ENCODE measurements at regions not wholly inside any gene's neighbourhood (a gene's known extent, or its start where the extent isn't known, plus 50 kb on each side); places are given as distances from the start of the nearest gene placed in this dataset.
"Not testable (repeated sequence)": the region's sequence is repeated elsewhere in the genome, so short reads cannot be mapped to it uniquely, and the experiment has no call there.

- DNase-seq: no peak
Measured at GRCh38 chr13:111654531-111654930, 334.1 kb downstream of the TEX29 start.

DNA sequence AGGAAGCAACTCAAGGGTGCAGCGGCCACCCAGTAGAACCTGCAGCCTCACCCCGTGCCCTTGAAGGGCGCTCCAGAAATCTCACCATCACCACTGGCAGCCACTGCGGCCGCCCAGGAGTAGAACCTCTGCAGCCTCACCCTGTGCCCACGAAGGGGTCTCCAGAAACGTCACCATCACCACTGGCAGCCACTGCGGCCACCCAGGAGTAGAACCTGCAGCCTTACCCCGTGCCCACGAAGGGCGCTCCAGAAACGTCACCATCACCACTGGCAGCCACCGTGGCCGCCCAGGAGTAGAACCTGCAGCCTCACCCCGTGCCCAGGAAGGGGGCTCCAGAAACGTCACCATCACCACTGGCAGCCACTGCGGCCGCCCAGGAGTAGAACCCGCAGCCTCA, 336.0 kb downstream of the TEX29 start:
- DNase-seq: no peak

DNA sequence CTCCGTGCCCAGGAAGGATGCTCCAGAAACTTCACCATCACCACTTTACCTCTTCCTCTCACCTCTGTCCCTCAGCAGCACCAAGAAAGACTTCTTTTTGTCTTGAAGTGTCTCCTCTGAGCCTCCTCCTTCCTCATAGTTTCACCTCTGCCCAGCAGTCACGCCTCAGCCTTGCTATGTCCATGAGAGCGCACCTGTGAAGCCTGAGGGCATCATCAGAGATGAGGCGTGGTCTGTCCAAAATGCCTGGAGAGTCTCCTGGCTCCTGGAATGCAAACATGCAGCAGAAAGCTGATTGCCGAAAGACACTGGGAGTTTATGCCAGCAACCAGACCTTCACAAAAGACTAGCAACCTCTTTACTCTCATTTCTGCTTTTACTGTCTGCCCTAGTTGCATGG, 336.6 kb downstream of the TEX29 start:
- no peak for DNase-seq

DNA sequence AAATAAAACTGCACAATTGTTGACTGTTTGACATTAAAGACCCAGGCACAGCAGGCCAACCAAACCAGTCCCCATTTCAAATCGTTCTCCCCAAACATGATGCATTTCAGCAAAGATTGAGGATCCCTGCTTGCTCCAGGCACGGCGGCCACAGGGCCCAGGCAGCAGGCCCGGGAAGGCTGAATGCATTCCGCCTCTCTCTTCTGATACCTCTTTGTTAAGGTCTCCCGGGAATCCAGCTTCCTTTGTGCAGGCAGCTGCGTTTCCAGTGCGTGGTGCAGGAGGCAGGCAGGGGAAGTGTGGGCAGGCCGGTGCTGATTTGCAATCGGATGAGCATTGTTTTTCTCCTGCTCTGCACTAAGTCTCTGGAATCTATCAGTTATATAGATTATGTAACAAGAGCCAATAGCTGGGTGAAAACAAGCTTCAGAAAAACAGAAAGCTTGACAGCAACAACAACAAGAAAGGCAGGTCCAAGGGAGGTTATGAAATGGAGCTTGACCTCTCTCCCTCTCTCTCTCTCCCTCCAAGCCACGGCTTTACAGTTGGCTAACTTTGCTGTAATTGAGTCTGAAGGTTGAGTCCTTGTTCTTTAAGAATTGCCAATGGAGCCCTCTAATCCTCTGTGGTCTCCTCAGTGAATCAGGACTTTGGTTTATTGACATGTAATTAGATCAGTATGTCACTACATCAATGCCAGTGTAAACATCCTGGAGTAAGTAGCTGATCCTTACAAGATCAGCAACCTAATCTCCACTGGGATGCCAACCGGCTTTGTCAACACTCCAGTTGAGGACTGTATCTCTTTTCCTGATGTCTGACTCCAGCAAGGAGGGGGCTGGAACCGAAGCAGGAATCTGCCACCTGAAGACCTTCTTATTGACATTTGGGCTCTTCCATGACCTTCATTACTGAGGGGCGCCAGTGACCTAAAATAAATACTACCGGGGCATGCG, 338.0 kb downstream of the TEX29 start:
- no peak for DNase-seq

- no peak for DNase-seq
Measured at GRCh38 chr13:111659219-111659775, 338.9 kb downstream of the TEX29 start.

DNA sequence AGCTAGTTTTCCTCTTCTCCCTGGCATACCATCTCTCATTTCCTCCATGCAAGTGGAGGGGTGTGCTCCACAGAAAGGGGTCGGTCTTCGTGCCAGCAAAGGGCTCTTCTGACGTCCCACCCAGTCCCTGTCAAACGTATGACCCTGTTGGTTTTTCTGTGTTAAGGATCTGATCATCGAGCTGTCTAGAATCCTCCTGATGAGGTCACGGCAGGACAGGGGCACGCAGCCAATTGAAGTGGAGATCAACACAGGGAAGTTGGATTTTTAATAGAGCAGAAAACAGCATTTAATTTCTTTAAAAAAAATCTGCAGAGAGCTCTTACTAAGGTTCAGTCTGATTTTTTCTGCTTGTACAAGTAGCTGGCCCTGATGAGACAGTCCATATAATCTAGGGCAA, 339.4 kb downstream of the TEX29 start:
- DNase-seq: no peak

DNA sequence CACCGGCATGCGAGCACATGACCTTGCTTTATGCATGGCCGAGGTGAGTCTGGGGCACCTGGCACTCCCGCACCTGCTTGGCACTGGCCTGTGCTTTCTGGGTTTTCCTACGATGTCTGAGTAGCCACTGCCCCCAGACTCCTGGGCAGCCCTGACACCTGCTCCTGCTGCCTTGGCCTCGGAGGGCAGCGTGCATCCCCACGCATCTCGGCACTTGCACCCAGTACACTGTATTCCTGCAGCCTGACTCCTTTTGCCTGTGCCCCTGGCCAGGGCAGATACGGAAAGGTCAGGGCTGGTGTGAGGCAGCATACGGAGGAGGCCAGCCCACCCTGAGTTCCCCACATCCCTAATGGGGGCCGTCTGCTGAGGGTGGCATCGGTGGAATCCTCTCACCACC, 340.6 kb downstream of the TEX29 start:
- DNase-seq: no peak

- DNase-seq: no peak
Measured at GRCh38 chr13:111661776-111662175, 341.3 kb downstream of the TEX29 start.

GRCh38 chr13:111662451-111662850, 342.0 kb downstream of the TEX29 start:
- DNase-seq: no peak

GRCh38 chr13:111662895-111663294, 342.5 kb downstream of the TEX29 start:
- DNase-seq: no peak

DNA sequence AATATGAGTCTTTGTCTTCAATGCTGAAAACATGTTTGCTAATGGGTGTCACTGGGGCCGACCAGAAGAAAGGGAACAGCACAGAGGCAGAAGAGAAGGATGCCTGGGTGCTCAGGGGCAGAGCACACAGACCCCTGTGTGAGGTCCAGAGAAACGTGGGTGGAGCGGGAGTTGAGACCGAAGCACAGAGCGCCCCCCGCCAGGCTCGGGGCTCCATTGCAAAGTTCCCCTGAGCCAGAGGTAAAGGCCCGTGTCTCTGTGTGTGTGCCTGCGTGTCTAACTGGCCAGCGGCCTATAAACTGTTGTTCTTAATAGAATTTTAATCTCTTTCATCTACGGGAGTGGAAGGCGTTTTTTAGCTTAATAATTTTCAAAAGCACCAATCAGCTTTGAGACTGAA, 343.1 kb downstream of the TEX29 start:
- no peak for DNase-seq

GRCh38 chr13:111663953-111664421, 343.5 kb downstream of the TEX29 start:
- DNase-seq: no peak

DNA sequence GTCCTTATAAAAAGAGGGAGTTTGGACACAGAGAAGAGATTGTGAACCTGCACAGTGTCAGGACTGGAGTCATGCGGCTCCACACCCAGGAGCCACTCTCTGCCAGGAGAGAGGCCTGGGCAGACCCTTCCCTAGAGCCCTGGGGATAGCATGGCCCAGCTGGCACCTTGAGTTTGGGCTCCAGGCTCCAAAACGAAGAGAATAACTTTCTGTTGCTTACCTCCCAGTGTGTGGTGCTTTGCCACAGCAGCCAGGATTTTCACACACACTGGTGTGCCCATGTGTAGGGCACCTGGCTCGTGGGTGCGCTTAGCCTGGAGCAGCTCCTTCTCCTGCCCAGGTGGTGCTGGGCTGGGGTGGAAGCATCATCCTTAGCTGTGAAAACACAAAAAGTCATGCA, 344.3 kb downstream of the TEX29 start:
- no peak for DNase-seq

- DNase-seq: no peak
Measured at GRCh38 chr13:111665691-111666095, 345.3 kb downstream of the TEX29 start.

DNA sequence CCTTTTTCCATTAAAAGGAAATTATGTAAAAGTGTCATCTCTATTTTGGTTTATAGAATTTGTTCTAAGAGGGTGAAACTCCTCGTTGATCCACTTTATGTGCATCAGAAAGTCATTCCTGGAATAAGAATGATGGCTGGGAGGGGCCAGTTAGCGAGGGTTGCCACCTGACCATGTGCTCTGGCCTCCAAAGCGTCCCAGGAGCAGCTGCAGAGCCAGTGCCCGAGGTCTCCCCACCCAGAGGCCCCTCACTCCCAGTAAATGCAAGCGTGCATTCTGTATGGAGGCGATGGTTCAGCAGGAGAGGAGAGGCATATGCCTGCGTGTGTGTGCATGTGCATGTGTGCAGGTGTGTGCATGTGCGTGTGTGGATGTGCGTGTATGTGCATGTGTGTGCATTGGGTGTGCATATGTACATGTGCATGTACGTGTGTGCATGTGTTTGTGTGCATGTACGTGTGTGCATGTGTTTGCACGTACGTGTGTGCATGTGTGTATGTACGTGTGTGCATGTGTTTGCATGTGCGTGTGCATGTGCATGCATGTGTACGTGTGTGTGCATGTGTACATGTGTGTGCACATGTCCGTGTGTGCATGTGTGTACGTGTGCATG, 345.8 kb downstream of the TEX29 start:
- no peak for DNase-seq

DNA sequence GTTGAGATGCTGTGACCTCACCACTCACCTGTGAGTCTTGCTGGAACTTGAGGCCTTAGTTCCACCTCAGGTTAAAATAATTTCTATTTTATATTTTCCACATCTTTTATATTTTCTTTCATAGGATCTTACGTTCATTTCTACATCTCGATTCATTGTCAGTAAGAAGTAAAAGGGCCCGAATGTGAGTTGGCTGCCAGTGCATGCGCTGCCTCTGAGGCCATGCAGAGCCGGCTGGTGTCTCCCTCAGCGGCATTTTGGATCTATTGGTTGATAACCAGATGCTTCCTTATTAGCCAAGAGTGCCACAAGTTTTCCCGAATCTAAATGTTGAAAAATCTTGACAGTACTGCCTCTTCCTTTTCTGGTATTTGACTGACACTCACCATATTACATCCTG, 347.3 kb downstream of the TEX29 start:
- no peak for DNase-seq

DNA sequence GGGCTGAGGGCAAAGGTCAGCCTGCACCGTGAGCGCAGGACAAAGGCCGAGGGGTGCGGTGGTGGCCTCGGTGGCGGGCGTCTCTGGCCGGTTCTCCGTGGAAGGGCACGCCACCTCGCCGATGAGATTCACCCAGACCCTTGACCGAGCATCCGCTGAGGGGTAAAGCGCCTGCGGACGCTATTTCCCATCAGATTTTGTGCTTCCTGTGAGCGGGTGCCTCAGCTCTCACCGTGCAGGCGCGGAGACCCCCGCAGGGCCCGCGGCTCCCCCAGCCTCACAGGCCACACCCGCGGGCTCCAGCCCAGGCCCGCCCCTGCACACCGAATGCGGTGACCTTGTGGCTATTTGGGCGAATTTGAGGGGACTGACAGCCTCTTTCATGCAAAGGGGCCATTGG, 348.0 kb downstream of the TEX29 start:
- DNase-seq: no peak

DNA sequence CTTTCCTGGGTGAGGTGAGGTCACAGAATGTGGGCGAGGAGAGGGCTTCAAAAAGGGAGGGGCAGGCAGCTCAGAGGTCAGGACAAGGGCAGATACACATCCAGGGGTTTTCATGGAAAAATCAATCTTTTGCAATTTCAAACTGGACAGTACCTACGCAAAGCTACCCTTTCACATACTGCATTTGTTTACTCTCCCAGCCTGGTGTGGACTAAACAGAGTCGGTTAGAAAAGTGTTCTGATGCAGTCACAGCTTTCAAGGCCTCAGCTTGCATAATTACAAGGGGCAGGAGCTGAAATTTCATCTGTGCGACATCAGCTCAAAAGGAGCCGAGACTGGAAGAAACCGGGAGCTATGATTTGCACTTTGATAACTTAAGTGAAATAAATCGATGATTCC, 351.8 kb downstream of the TEX29 start:
- not testable (repeated sequence) for DNase-seq

DNA sequence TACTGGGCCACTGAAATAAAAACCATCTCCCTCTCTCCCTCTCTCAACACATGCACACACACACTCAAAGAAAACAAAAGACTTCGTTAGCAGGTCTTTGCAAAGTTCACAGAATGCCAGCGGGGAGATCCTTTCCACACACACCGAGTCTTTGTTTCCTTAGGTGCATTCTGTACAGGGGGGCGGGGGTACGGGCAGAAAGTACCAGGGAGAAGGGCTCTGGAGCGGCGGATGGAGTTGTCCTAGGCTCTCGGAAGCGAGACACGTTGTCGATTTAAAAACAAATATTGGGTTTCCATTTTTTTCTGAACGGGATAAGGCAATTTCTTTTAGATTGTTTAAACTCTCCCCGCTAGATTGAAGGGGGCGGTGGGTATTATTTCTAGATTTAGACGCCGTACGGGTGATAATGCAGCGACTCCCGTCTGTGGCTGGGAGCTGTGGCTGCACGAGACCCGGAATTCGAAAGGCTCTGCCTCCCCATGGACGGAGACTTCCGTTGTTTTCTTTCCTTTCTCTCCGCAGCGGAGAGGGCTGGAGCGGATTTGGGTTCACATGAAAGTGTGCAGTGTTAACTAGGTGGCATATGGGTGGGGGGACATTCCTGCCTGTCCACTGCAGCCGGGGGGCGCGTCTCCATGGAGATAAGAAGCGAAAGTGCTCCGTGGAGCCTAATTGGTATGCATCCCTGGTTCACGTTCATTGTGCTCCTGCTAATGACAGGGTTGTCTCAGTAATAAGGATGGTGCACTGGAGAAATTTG, 357.9 kb downstream of the TEX29 start:
- DNase-seq: not testable (repeated sequence)

DNA sequence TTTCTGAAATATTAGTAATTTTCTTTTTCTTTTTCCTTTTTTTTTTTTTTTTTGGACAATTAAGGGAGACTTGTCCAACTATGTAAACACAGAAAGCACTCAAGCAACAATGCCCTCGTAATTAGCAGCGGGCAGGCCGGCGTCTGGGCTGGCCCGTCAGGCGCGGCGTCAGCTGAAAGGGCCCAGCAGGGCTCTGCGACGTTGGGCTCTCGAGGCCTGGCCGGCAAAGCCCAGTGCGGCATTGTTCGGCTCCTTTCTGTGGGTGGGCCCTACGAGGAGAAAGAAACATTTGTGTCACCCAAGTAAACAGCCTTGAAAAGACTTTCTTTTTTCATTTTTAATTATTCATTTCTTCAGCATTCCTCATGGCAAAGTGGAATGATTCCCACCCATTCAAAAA, 359.2 kb downstream of the TEX29 start:
- not testable (repeated sequence) for DNase-seq

GRCh38 chr13:111680100-111680499, 359.7 kb downstream of the TEX29 start:
- DNase-seq: not testable (repeated sequence)

DNA sequence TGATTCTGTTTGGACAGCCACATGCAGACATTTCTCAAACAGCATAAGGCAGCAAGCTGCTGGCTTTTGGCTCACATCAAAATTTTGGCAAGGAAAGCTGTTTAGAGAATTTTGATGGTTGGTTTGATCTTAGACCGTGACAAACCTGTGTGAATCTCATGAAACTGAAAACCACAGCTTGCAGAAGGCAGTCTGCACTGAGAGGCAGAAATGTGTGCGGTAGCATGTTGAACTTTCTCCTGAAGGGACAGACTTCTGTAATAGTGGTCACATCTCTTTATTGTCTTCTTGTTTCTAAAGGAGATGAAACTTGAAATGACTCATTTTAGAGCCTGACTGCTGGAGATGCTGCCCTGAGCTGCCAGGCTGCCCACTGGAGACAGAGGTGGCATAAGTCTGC, 371.6 kb downstream of the TEX29 start:
- not testable (repeated sequence) for DNase-seq

GRCh38 chr13:111696121-111696520, 370.8 kb upstream of the SOX1 start:
- DNase-seq: not testable (repeated sequence)

Data from AML-193 (cell line).